ENCODE measurements at regions not wholly inside any gene's neighbourhood (a gene's known extent, or its start where the extent isn't known, plus 50 kb on each side); places are given as distances from the start of the nearest gene placed in this dataset.
"Not testable (repeated sequence)": the region's sequence is repeated elsewhere in the genome, so short reads cannot be mapped to it uniquely, and the experiment has no call there.

DNA sequence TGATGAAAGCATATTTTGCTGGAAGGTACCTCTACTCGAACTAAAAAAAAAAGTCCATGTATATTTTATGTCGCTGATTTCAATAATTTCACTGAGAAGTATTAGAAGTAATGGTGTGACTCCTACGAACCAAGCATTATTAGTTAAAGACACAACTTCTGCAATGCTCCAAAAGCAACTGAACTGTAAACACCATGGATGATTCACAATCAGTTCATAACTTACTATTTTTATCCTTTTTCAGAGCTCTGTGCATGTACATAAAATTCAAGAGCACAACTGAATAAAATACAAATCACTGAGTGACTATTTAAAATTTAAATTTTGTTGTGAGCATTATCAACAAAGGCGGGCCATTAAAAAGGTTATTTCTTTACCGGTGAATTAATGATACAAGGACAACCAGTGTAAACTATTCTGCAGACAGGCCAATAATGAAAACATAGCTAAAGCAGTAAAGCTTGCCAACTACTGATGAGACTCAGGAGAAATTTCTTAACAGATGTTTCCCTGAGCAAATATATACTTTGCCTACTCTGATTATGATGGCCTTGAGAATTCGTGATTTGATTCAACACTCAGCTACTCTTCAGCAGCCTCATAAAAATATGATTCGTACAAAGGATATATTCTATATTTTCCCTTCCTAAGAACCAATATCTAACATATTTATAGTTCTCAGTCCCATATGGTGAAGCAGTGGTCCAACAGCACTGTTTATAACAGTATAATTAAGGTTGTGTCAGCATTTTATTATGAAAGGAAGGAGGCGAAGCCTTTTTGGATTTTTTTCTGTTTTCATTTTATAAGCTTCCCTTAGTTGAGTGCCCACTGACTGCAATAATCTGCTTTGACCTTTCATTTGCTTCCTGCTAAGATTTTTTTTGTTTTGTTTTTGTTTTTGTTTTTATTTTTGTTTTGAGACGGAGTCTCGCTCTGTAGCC, 62.8 kb upstream of the NEIL3 start:
- no peak for DNase-seq (ENCODE audit: low spot score)

DNA sequence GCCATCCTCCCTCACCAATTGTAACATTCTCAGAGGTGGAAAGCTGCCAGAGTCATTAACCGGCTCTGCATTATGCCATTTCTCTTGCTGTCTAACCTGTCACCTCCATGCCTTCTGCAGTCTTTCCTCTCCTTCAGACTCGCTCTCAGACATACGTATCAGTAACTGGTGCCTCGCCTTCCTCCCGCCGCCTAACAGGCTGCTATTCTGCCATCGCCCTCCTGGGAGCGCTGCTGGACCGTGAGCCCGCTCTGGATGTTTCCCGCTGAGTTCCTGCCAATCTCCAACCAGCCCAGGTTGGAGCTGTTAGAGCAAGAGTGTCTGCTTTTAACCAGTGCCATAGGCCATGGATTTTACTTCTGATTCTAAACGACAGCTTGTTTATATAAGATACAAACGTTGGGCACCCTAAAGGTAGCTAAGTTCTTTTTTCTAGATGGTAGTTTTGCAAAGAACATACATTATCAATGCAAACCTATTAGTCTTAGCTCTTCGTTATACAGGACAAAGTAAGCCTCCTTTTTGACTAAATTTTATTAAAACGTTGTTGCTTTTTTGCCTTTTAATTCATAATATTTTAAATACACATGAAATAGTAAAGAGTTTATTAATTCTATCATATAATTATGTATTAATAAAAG, 59.5 kb upstream of the NEIL3 start:
- DNase-seq (ENCODE audit: low spot score) = peak; percentile 80

DNA sequence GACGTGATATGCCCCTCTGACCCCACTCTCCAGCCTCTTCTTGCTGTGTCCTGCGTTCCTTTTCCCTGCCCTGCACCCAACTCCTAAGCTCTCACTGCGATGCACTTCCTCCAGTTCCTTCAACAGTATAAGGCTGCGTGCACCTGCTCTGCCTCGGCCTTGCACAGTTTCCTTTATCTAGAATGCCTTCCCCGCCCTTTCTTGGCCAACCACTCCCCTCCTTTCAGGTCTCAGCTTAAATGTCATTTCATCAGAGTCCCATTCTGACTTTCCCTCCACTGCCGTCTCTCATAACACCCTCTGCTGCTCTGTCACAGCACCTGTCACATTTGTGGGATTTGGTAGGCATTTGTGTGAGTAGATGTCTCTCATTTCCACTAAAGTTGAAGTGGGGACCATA, 58.4 kb upstream of the NEIL3 start:
- DNase-seq (ENCODE audit: low spot score) = no peak

GRCh38 chr4:177255359-177255758, 54.3 kb upstream of the NEIL3 start:
- DNase-seq (ENCODE audit: low spot score) = no peak

GRCh38 chr4:177256950-177257349, 52.7 kb upstream of the NEIL3 start:
- DNase-seq (ENCODE audit: low spot score) = no peak

DNA sequence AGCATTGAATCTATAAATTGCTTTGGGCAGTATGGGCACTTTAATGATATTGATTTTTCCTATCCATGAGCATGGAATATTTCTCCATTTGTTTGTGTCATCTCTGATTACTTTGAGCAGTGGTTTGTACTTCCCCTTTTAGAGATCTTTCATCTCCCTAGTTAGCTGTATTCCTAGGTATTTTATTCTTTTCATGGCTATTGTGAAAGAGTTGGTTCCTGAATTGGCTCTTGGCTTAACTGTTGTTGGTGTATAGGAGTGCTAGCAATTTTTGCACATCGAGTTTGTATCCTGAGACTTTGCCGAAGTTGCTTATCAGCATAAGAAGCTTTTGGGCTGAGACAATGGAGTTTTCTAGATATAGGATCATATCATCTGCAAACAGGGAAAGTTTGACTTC, 50.2 kb upstream of the NEIL3 start:
- not testable (repeated sequence) for DNase-seq (ENCODE audit: low spot score)

Data from cerebellar cortex (tissue), 1 donor.